SK-N-SH treated with all-trans-retinoic acid at 6 μM for 48 hours (cell line): ENCODE measurements at regions not wholly inside any gene's neighbourhood (a gene's known extent, or its start where the extent isn't known, plus 50 kb on each side); places are given as distances from the start of the nearest gene placed in this dataset.

Experiments used
- BACH2 ChIP-seq: fragments of 250-450 bp; sonication (Bioruptor Pico); IDR thresholded peaks from 2 replicates; pipeline ENCODE4 v1.9.0; 2021; ENCODE audit warnings: mild to moderate bottlenecking, borderline replicate concordance
- CSDC2 ChIP-seq: fragments of 250-450 bp; sonication (Bioruptor Pico); IDR thresholded peaks from 2 replicates; pipeline ENCODE4 v1.5.0; 2020; ENCODE audit warnings: mild to moderate bottlenecking, moderate library complexity
- ESRRG ChIP-seq: fragments of 250-450 bp; sonication (Bioruptor Pico); IDR thresholded peaks from 2 replicates; pipeline ENCODE4 v1.6.1; 2021; ENCODE audit warnings: mild to moderate bottlenecking
- ISL1 ChIP-seq: fragments of 250-450 bp; sonication (Bioruptor Pico); IDR thresholded peaks from 2 replicates; pipeline ENCODE4 v2.1.2; 2022; ENCODE audit warnings: mild to moderate bottlenecking, moderate library complexity
- OSR1 ChIP-seq: fragments of 250-450 bp; sonication (Bioruptor Pico); IDR thresholded peaks from 2 replicates; pipeline ENCODE4 v1.8.0; 2022; ENCODE audit warnings: moderate library complexity, mild to moderate bottlenecking, inconsistent platforms
- RARB ChIP-seq: fragments of 250-450 bp; sonication (Bioruptor Pico); IDR thresholded peaks from 2 replicates; pipeline ENCODE4 v1.8.0; 2021; ENCODE audit warnings: mild to moderate bottlenecking, moderate library complexity
- SNAI2 ChIP-seq: fragments of 250-450 bp; sonication (Bioruptor Pico); IDR thresholded peaks from 2 replicates; pipeline ENCODE4 v1.5.0; 2020; ENCODE audit warnings: mild to moderate bottlenecking, moderate library complexity
- TCF4 ChIP-seq: fragments of 250-450 bp; sonication (Bioruptor Pico); IDR thresholded peaks from 2 replicates; pipeline ENCODE4 v1.8.0; 2021; ENCODE audit warnings: mild to moderate bottlenecking, moderate library complexity, borderline replicate concordance
- ZFP3 ChIP-seq: fragments of 250-450 bp; sonication (Bioruptor Pico); IDR thresholded peaks from 2 replicates; pipeline ENCODE4 v1.5.0; 2020; ENCODE audit warnings: mild to moderate bottlenecking, moderate library complexity
- TF ChIP-seq, protein P1 (sequence below): fragments of 250-450 bp; sonication (Bioruptor Pico); IDR thresholded peaks from 2 replicates; pipeline ENCODE4 v1.5.0; 2020; ENCODE audit warnings: mild to moderate bottlenecking, moderate library complexity
- TF ChIP-seq, protein P2 (sequence below): fragments of 250-450 bp; sonication (Bioruptor Pico); IDR thresholded peaks from 2 replicates; pipeline ENCODE4 v1.5.1; 2020; ENCODE audit warnings: low read depth, mild to moderate bottlenecking, moderate library complexity
- TF ChIP-seq, protein P3 (sequence below): fragments of 250-450 bp; sonication (Bioruptor Pico); IDR thresholded peaks from 2 replicates; pipeline ENCODE4 v1.8.0; 2021; ENCODE audit warnings: low read depth, mild to moderate bottlenecking, moderate library complexity, borderline replicate concordance
- TF ChIP-seq, protein P4 (sequence below): fragments of 250-450 bp; sonication (Bioruptor Pico); IDR thresholded peaks from 2 replicates; pipeline ENCODE4 v1.8.0; 2020; ENCODE audit warnings: mild to moderate bottlenecking, moderate library complexity, borderline replicate concordance

DNA sequence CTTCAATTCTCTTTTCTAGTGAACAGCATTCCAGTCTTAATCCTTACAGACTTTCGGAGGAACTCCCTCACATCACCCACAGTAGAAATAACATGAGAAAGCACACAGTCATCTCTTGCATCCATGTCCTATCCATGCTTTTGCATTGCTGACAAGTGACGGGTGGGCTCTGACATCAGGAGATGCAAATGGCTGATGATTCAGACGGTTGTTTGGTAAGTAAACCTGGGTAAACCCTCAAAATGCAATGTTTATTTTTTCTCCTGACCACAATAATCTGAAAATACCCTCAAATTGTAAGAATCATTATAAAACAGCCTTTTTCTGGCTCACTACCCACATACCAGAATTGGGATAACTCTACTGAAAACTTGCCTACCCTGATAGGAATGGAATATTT lies 792.0 kb downstream of the MAFB start:
- TF ChIP-seq RARB (CRISPR knock-in tag) (no peak), ISL1 (CRISPR knock-in tag) (no peak), ESRRG (no peak), OSR1 (CRISPR knock-in tag) (no peak), CSDC2 (CRISPR knock-in tag) (no peak), SNAI2 (CRISPR knock-in tag) (no peak), BACH2 (CRISPR knock-in tag) (no peak), ZFP3 (CRISPR knock-in tag) (no peak), TCF4 (CRISPR knock-in tag) (no peak)
- TF ChIP-seq, protein P1, sequence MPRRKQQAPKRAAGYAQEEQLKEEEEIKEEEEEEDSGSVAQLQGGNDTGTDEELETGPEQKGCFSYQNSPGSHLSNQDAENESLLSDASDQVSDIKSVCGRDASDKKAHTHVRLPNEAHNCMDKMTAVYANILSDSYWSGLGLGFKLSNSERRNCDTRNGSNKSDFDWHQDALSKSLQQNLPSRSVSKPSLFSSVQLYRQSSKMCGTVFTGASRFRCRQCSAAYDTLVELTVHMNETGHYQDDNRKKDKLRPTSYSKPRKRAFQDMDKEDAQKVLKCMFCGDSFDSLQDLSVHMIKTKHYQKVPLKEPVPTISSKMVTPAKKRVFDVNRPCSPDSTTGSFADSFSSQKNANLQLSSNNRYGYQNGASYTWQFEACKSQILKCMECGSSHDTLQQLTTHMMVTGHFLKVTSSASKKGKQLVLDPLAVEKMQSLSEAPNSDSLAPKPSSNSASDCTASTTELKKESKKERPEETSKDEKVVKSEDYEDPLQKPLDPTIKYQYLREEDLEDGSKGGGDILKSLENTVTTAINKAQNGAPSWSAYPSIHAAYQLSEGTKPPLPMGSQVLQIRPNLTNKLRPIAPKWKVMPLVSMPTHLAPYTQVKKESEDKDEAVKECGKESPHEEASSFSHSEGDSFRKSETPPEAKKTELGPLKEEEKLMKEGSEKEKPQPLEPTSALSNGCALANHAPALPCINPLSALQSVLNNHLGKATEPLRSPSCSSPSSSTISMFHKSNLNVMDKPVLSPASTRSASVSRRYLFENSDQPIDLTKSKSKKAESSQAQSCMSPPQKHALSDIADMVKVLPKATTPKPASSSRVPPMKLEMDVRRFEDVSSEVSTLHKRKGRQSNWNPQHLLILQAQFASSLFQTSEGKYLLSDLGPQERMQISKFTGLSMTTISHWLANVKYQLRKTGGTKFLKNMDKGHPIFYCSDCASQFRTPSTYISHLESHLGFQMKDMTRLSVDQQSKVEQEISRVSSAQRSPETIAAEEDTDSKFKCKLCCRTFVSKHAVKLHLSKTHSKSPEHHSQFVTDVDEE = no peak
- TF ChIP-seq, protein P2, sequence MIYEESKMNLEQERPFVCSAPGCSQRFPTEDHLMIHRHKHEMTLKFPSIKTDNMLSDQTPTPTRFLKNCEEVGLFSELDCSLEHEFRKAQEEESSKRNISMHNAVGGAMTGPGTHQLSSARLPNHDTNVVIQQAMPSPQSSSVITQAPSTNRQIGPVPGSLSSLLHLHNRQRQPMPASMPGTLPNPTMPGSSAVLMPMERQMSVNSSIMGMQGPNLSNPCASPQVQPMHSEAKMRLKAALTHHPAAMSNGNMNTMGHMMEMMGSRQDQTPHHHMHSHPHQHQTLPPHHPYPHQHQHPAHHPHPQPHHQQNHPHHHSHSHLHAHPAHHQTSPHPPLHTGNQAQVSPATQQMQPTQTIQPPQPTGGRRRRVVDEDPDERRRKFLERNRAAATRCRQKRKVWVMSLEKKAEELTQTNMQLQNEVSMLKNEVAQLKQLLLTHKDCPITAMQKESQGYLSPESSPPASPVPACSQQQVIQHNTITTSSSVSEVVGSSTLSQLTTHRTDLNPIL (CRISPR knock-in tag) = no peak
- TF ChIP-seq, protein P3, sequence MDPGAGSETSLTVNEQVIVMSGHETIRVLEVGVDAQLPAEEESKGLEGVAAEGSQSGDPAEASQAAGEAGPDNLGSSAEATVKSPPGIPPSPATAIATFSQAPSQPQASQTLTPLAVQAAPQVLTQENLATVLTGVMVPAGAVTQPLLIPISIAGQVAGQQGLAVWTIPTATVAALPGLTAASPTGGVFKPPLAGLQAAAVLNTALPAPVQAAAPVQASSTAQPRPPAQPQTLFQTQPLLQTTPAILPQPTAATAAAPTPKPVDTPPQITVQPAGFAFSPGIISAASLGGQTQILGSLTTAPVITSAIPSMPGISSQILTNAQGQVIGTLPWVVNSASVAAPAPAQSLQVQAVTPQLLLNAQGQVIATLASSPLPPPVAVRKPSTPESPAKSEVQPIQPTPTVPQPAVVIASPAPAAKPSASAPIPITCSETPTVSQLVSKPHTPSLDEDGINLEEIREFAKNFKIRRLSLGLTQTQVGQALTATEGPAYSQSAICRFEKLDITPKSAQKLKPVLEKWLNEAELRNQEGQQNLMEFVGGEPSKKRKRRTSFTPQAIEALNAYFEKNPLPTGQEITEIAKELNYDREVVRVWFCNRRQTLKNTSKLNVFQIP (CRISPR knock-in tag) = no peak
- TF ChIP-seq, protein P4, sequence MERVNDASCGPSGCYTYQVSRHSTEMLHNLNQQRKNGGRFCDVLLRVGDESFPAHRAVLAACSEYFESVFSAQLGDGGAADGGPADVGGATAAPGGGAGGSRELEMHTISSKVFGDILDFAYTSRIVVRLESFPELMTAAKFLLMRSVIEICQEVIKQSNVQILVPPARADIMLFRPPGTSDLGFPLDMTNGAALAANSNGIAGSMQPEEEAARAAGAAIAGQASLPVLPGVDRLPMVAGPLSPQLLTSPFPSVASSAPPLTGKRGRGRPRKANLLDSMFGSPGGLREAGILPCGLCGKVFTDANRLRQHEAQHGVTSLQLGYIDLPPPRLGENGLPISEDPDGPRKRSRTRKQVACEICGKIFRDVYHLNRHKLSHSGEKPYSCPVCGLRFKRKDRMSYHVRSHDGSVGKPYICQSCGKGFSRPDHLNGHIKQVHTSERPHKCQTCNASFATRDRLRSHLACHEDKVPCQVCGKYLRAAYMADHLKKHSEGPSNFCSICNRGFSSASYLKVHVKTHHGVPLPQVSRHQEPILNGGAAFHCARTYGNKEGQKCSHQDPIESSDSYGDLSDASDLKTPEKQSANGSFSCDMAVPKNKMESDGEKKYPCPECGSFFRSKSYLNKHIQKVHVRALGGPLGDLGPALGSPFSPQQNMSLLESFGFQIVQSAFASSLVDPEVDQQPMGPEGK (CRISPR knock-in tag) = no peak
